H1 (cell line): ENCODE measurements at regions not wholly inside any gene's neighbourhood (a gene's known extent, or its start where the extent isn't known, plus 50 kb on each side); places are given as distances from the start of the nearest gene placed in this dataset.

Source experiments
- CTCF ChIA-PET: fragments of 300-600 bp; sonication (Branson Sonifier 250); formaldehyde crosslinking; loops from one replicate; lab custom pipeline; 2021; ENCODE audit not compliant: partially characterized antibody; lab: Charles Lee
- POLR2A ChIA-PET: fragments of 300-600 bp; sonication (Branson Sonifier 250); formaldehyde crosslinking; loops from one replicate; lab custom pipeline; 2021; ENCODE audit warnings: inconsistent platforms; ENCODE audit not compliant: partially characterized antibody; lab: Charles Lee
- DNase-seq, 2 experiments: peaks; one replicate each; pipeline versions ENCODE4 v3.0.0 to v3.0.0-alpha.2; 2010 to 2022; ENCODE audit warnings: low spot score in 2 of 2, low read depth in 1 of 2, mixed read lengths in 1 of 2
- FAIRE-seq: peaks from 2 replicates; lab custom pipeline; 2011; peaks lifted over from hg19 to GRCh38; lab: Jason Lieb, UNC
- H2AFZ ChIP-seq: 2 replicates; pipeline ENCODE4 v1.8.1; 2012; ENCODE audit warnings: low read length, inconsistent platforms
- H2AK5ac ChIP-seq: 2 replicates; pipeline ENCODE4 v1.6.1; 2013; ENCODE audit warnings: low read depth, low read length
- H2BK120ac ChIP-seq: replicated peaks from 2 replicates; pipeline ENCODE3; 2013; ENCODE audit warnings: low read depth, low read length, inconsistent platforms
- H2BK12ac ChIP-seq: 2 replicates; pipeline ENCODE4 v1.6.1; 2013; ENCODE audit warnings: low read depth, low read length
- H2BK15ac ChIP-seq: 2 replicates; pipeline ENCODE4 v1.6.1; 2013; ENCODE audit warnings: low read length
- H2BK20ac ChIP-seq: 2 replicates; pipeline ENCODE4 v1.6.1; 2013; ENCODE audit warnings: low read length
- H2BK5ac ChIP-seq: 2 replicates; pipeline ENCODE4 v1.6.1; 2013; ENCODE audit warnings: low read depth, low read length
- H3K14ac ChIP-seq: 2 replicates; pipeline ENCODE4 v1.6.1; 2013; ENCODE audit warnings: inconsistent platforms; ENCODE audit not compliant: insufficient read length
- H3K18ac ChIP-seq: 2 replicates; pipeline ENCODE4 v1.6.1; 2013; ENCODE audit warnings: low read length; ENCODE audit errors: extremely low read depth
- H3K23ac ChIP-seq: 2 replicates; pipeline ENCODE4 v1.6.1; 2013; ENCODE audit warnings: inconsistent platforms; ENCODE audit not compliant: insufficient read length
- H3K23me2 ChIP-seq: 2 replicates; pipeline ENCODE4 v1.6.1; 2013; ENCODE audit warnings: low read depth, low read length
- H3K27ac ChIP-seq: 2 replicates; pipeline ENCODE4 v1.6.1; 2011; ENCODE audit warnings: low read depth, low read length, inconsistent platforms
- H3K27me3 ChIP-seq, 4 experiments: replicated peaks in 1 of 4; 1 replicate in 1 of 4; 2 replicates in 3 of 4; pipeline versions ENCODE4 v1.6.1 to v1.8.1; 2011 to 2013; ENCODE audit warnings: low read length in 3 of 4, mild to moderate bottlenecking in 3 of 4, inconsistent platforms in 2 of 4, mixed read lengths in 2 of 4, moderate library complexity in 1 of 4; ENCODE audit not compliant: control insufficient read depth in 3 of 4, insufficient read depth in 3 of 4; ENCODE audit errors: extremely low read depth in 1 of 4
- H3K36me3 ChIP-seq, 4 experiments: 2 replicates each; pipeline versions ENCODE4 v1.6.1 to v1.8.1; 2011 to 2013; ENCODE audit warnings: mild to moderate bottlenecking in 4 of 4, low read length in 3 of 4, moderate library complexity in 2 of 4, control low read depth in 1 of 4, inconsistent platforms in 1 of 4; ENCODE audit not compliant: insufficient read depth in 4 of 4, control insufficient read depth in 2 of 4
- H3K4ac ChIP-seq: replicated peaks from 2 replicates; pipeline ENCODE3; 2013; ENCODE audit warnings: low read length, low read depth, mixed read lengths, inconsistent platforms; ENCODE audit not compliant: insufficient read length
- H3K4me1 ChIP-seq, 4 experiments: replicated peaks in 1 of 4; 1 replicate in 1 of 4; 2 replicates in 3 of 4; pipeline versions ENCODE4 v1.6.1 to v1.8.1; 2011 to 2013; ENCODE audit warnings: low read length in 3 of 4, inconsistent platforms in 2 of 4, mixed read lengths in 1 of 4; ENCODE audit not compliant: insufficient read depth in 4 of 4, control insufficient read depth in 3 of 4
- H3K4me2 ChIP-seq, 2 experiments: 2 replicates each; pipeline versions ENCODE4 v1.6.1 to v1.8.1; 2011 to 2013; ENCODE audit warnings: low read depth in 2 of 2, low read length in 2 of 2, control low read depth in 1 of 2, inconsistent platforms in 1 of 2, mild to moderate bottlenecking in 1 of 2; ENCODE audit not compliant: insufficient read depth in 1 of 2
- H3K4me3 ChIP-seq, 4 experiments: fragments of 200-600, 300-600 bp in 1 of 4; sonication (generic), shearing (Covaris generic), sonication (Bioruptor Twin) in 1 of 4; 2 replicates each; pipeline versions ENCODE4 v1.5.1 to v1.8.1; 2011 to 2016; ENCODE audit warnings: low read length in 4 of 4, low read depth in 3 of 4, control low read depth in 2 of 4, inconsistent platforms in 2 of 4, mild to moderate bottlenecking in 2 of 4, mixed read lengths in 1 of 4, moderate library complexity in 1 of 4; ENCODE audit not compliant: insufficient read depth in 2 of 4; ENCODE audit errors: extremely low read depth in 1 of 4
- H3K56ac ChIP-seq: replicated peaks from 2 replicates; pipeline ENCODE3; 2013; ENCODE audit warnings: low read depth, mild to moderate bottlenecking, mixed read lengths, low read length, inconsistent platforms; ENCODE audit not compliant: insufficient read length
- H3K79me1 ChIP-seq: 2 replicates; pipeline ENCODE4 v1.6.1; 2013; ENCODE audit warnings: low read depth, low read length, control low read depth
- H3K79me2 ChIP-seq, 2 experiments: 2 replicates each; pipeline versions ENCODE4 v1.6.1 to v1.8.1; 2012 to 2013; ENCODE audit warnings: low read length in 2 of 2, mild to moderate bottlenecking in 2 of 2, inconsistent platforms in 1 of 2; ENCODE audit not compliant: insufficient read depth in 2 of 2, control insufficient read depth in 1 of 2
- H3K9ac ChIP-seq, 4 experiments: replicated peaks in 1 of 4; 1 replicate in 1 of 4; 2 replicates in 3 of 4; pipeline versions ENCODE4 v1.6.1 to v1.8.1; 2011 to 2013; ENCODE audit warnings: low read depth in 3 of 4, low read length in 3 of 4, control low read depth in 2 of 4, mild to moderate bottlenecking in 2 of 4, moderate library complexity in 2 of 4, inconsistent platforms in 1 of 4; ENCODE audit errors: extremely low read depth in 1 of 4
- H3K9me3 ChIP-seq, 2 experiments: 2 replicates each; pipeline versions ENCODE4 v1.6.1 to v1.8.1; 2012 to 2013; ENCODE audit warnings: mild to moderate bottlenecking in 2 of 2, moderate library complexity in 2 of 2, control low read depth in 1 of 2, inconsistent platforms in 1 of 2, low read depth in 1 of 2, low read length in 1 of 2, mixed read lengths in 1 of 2; ENCODE audit not compliant: insufficient read depth in 2 of 2
- H4K20me1 ChIP-seq, 2 experiments: replicated peaks in 1 of 2; 2 replicates each; pipeline versions ENCODE3 to v1.8.1; 2011 to 2013; ENCODE audit warnings: inconsistent platforms in 2 of 2, low read length in 2 of 2, mild to moderate bottlenecking in 1 of 2; ENCODE audit not compliant: insufficient read depth in 2 of 2, control insufficient read depth in 1 of 2
- H4K5ac ChIP-seq: 2 replicates; pipeline ENCODE4 v1.6.1; 2013; ENCODE audit warnings: low read length, low read depth, mixed read lengths, inconsistent platforms; ENCODE audit not compliant: insufficient read length
- H4K8ac ChIP-seq: 2 replicates; pipeline ENCODE4 v1.8.0; 2013; ENCODE audit warnings: mild to moderate bottlenecking, moderate library complexity, low read length, inconsistent platforms; ENCODE audit not compliant: insufficient read depth; ENCODE audit errors: extremely low read depth
- H4K91ac ChIP-seq: replicated peaks from 2 replicates; pipeline ENCODE3; 2013; ENCODE audit warnings: low read length, mixed read lengths, inconsistent platforms; ENCODE audit not compliant: insufficient read length
- ASH2L ChIP-seq: fragments of 200-600, 300-600 bp; sonication (generic); IDR thresholded peaks from one replicate; pipeline ENCODE4 v1.7.1; 2017; ENCODE audit warnings: low read length
- RAD21 ChIP-seq, 2 experiments: IDR thresholded peaks in 1 of 2; conservative IDR thresholded peaks in 1 of 2; 2 replicates each; pipeline ENCODE4 v1.6.1; 2011; ENCODE audit warnings: low read depth in 2 of 2, low read length in 2 of 2, improper control_type of control experiment in 1 of 2, inconsistent platforms in 1 of 2, mild to moderate bottlenecking in 1 of 2, moderate library complexity in 1 of 2
- RXRA ChIP-seq: IDR thresholded peaks from 2 replicates; pipeline ENCODE4 v1.6.1; 2011; ENCODE audit warnings: low read depth, mild to moderate bottlenecking, low read length, moderate library complexity; ENCODE audit not compliant: insufficient read depth
- SIN3A ChIP-seq, 2 experiments: IDR thresholded peaks in 1 of 2; conservative IDR thresholded peaks in 1 of 2; 2 replicates each; pipeline ENCODE4 v1.6.1; 2011 to 2012; ENCODE audit warnings: low read length in 2 of 2, improper control_type of control experiment in 1 of 2, low read depth in 1 of 2, mild to moderate bottlenecking in 1 of 2
- WGBS, 2 experiments: shearing (Covaris generic) in 1 of 2; methylation state at CpG; one replicate each; pipeline versions ENCODE4 v1.1.6 to v1.1.7; 2013 to 2015; ENCODE audit warnings: low lambda C conversion rate in 2 of 2, mixed read lengths in 2 of 2, inconsistent platforms in 1 of 2, low coverage in 1 of 2, missing lambda C conversion rate in 1 of 2; ENCODE audit not compliant: insufficient replicate concordance in 2 of 2, insufficient coverage in 1 of 2, insufficient read length in 1 of 2; ENCODE audit errors: extremely low coverage in 1 of 2, missing lambda C conversion rate in 1 of 2; 5-methylcytosine and 5-hydroxymethylcytosine counted together

GRCh38 chr13:87614276-87614675 is 56.9 kb upstream of the SLITRK5 start:
- Histone ChIP-seq H3K79me2 (no peaks in the 10 kb centered on the region), H3K9ac (no peak overlapping the region), H3K14ac (no peak overlapping the region), H3K4me2 (no peak overlapping the region), H2BK120ac (no peak overlapping the region), H2BK12ac (no peak overlapping the region), H3K23me2 (no peaks in the 10 kb centered on the region), H3K27me3 (no peaks in the 10 kb centered on the region), H2BK20ac (no peak overlapping the region), H3K4ac (no peak overlapping the region), H2BK15ac (no peak overlapping the region), H3K79me1 (no peaks in the 10 kb centered on the region), H3K4me3 (no peak overlapping the region), H2AK5ac (no peak overlapping the region), H2AFZ (no peak overlapping the region), H3K36me3 (no peaks in the 10 kb centered on the region), H4K20me1 (no peaks in the 10 kb centered on the region), H4K8ac (no peak overlapping the region), H3K27ac (no peak overlapping the region), H4K5ac (no peak overlapping the region), H3K9me3 (no peaks in the 10 kb centered on the region), H3K18ac (no peak overlapping the region), H3K23ac (no peak overlapping the region), H2BK5ac (no peak overlapping the region), H3K4me1 (no peaks in the 10 kb centered on the region), H4K91ac (no peak overlapping the region), H3K56ac (no peak overlapping the region)
- CTCF ChIA-PET = no interaction called here
- POLR2A ChIA-PET = no interaction called here
- TF ChIP-seq RXRA = no peak
- TF ChIP-seq SIN3A (conservative IDR thresholded peaks at IDR 0.05 in 1 of 2, IDR thresholded peaks at IDR 0.05 in 1 of 2; ENCODE audit: low read depth in 1 of 2, low read length in 2 of 2) = no peak
- no peak for TF ChIP-seq ASH2L
- TF ChIP-seq RAD21 (IDR thresholded peaks at IDR 0.05 in 1 of 2, conservative IDR thresholded peaks at IDR 0.05 in 1 of 2; ENCODE audit: low read depth in 2 of 2, low read length in 2 of 2) = no peak
- WGBS, 2 experiments = 94% methylated on average over 2 of the region's 2 CpGs; no CpG with 5 or more reads in 1 of the 2 experiments
- FAIRE-seq (no peak), DNase-seq (no peak)
